ENCODE measurements at regions not wholly inside any gene's neighbourhood (a gene's known extent, or its start where the extent isn't known, plus 50 kb on each side); places are given as distances from the start of the nearest gene placed in this dataset.

GRCh38 chr13:62598708-62599107 lies 1183.1 kb upstream of the PCDH20 start:
- no peak for TF ChIP-seq CTCF (IDR thresholded peaks at IDR 0.05; ENCODE audit: extremely low read depth, missing control alignments)
- no peak for DNase-seq (ENCODE audit: low spot score)

GRCh38 chr13:62595976-62596375 lies 1180.3 kb upstream of the PCDH20 start:
- no peak for TF ChIP-seq CTCF (IDR thresholded peaks at IDR 0.05; ENCODE audit: extremely low read depth, missing control alignments)
- no peak for DNase-seq (ENCODE audit: low spot score)

- no peak for TF ChIP-seq CTCF (IDR thresholded peaks at IDR 0.05; ENCODE audit: extremely low read depth, missing control alignments)
- no peak for DNase-seq (ENCODE audit: low spot score)
Measured at GRCh38 chr13:62593804-62594203, 1178.2 kb upstream of the PCDH20 start.

- no peak for TF ChIP-seq CTCF (IDR thresholded peaks at IDR 0.05; ENCODE audit: extremely low read depth, missing control alignments)
- DNase-seq (ENCODE audit: low spot score), result no peak
Measured at GRCh38 chr13:62583466-62583865, 1167.8 kb upstream of the PCDH20 start.

- DNase-seq (ENCODE audit: low spot score), result no peak
- TF ChIP-seq CTCF (IDR thresholded peaks at IDR 0.05; ENCODE audit: extremely low read depth, missing control alignments), result no peak
Measured at GRCh38 chr13:62578402-62578801, 1162.8 kb upstream of the PCDH20 start.

- DNase-seq (ENCODE audit: low spot score), result no peak
- no peak for TF ChIP-seq CTCF (IDR thresholded peaks at IDR 0.05; ENCODE audit: extremely low read depth, missing control alignments)
Measured at GRCh38 chr13:62564770-62565169, 1149.1 kb upstream of the PCDH20 start.

- no peak for DNase-seq (ENCODE audit: low spot score)
- TF ChIP-seq CTCF (IDR thresholded peaks at IDR 0.05; ENCODE audit: extremely low read depth, missing control alignments), result no peak
Measured at GRCh38 chr13:62563251-62563650, 1147.6 kb upstream of the PCDH20 start.
